GM18505 (cell line): ENCODE measurements at regions not wholly inside any gene's neighbourhood (a gene's known extent, or its start where the extent isn't known, plus 50 kb on each side); places are given as distances from the start of the nearest gene placed in this dataset.
A peak's percentile ranks its signal among the peaks of the same experiment; 100 is the strongest.
"Not testable (repeated sequence)": the region's sequence is repeated elsewhere in the genome, so short reads cannot be mapped to it uniquely, and the experiment has no call there.

Experiments
- ATAC-seq: cut with Tn5 transposase; IDR thresholded peaks from one replicate; pipeline ENCODE4 v1.9.1; 2021; ENCODE audit not compliant: unreplicated experiment
- POLR2A ChIP-seq: IDR thresholded peaks from 4 replicates; pipeline ENCODE4 v1.6.1; 2011; ENCODE audit warnings: borderline replicate concordance; ENCODE audit not compliant: insufficient read depth, insufficient read length; ENCODE audit errors: extremely low read depth

- ATAC-seq, result no peak
- TF ChIP-seq POLR2A, result no peak
Measured at GRCh38 chr4:186845137-186845842, 121.6 kb upstream of the FAT1 start.

- no peak for ATAC-seq
- TF ChIP-seq POLR2A, result no peak
Measured at GRCh38 chr4:186846426-186846825, 122.8 kb upstream of the FAT1 start.

GRCh38 chr4:186847429-186848131, 123.9 kb upstream of the FAT1 start:
- ATAC-seq, result not testable (repeated sequence)

GRCh38 chr4:186848437-186848836, 124.8 kb upstream of the FAT1 start:
- no peak for ATAC-seq
- no peak for TF ChIP-seq POLR2A

- TF ChIP-seq POLR2A, result no peak
- ATAC-seq, result no peak
Measured at GRCh38 chr4:186851291-186852072, 127.8 kb upstream of the FAT1 start.

GRCh38 chr4:186852073-186852420, 128.4 kb upstream of the FAT1 start:
- no peak for ATAC-seq
- TF ChIP-seq POLR2A, result no peak

- peak; percentile 74 for ATAC-seq
- TF ChIP-seq POLR2A, result no peak
Measured at GRCh38 chr4:186852964-186853391, 129.3 kb upstream of the FAT1 start.

- no peak for TF ChIP-seq POLR2A
- no peak for ATAC-seq
Measured at GRCh38 chr4:186854256-186854655, 130.6 kb upstream of the FAT1 start.

- TF ChIP-seq POLR2A, result no peak
- ATAC-seq, result no peak
Measured at GRCh38 chr4:186855111-186855510, 131.5 kb upstream of the FAT1 start.

- TF ChIP-seq POLR2A, result no peak
- ATAC-seq, result no peak
Measured at GRCh38 chr4:186857793-186858192, 134.1 kb upstream of the FAT1 start.

GRCh38 chr4:186858355-186858754, 134.7 kb upstream of the FAT1 start:
- no peak for TF ChIP-seq POLR2A
- ATAC-seq, result no peak

- no peak for ATAC-seq
- no peak for TF ChIP-seq POLR2A
Measured at GRCh38 chr4:186859420-186859819, 135.8 kb upstream of the FAT1 start.

GRCh38 chr4:186861317-186861716, 137.7 kb upstream of the FAT1 start:
- no peak for ATAC-seq
- no peak for TF ChIP-seq POLR2A

GRCh38 chr4:186871856-186872255, 148.2 kb upstream of the FAT1 start:
- no peak for TF ChIP-seq POLR2A

GRCh38 chr4:186873095-186873494, 149.4 kb upstream of the FAT1 start:
- not testable (repeated sequence) for ATAC-seq

More at GRCh38 chr4:186871856-186872255, 148.2 kb upstream of the FAT1 start:
- no peak for ATAC-seq

GRCh38 chr4:186875476-186875875, 151.8 kb upstream of the FAT1 start:
- ATAC-seq, result no peak
- no peak for TF ChIP-seq POLR2A
